HG03103 (cell line): ENCODE measurements at regions not wholly inside any gene's neighbourhood (a gene's known extent, or its start where the extent isn't known, plus 50 kb on each side); places are given as distances from the start of the nearest gene placed in this dataset.
A peak's percentile ranks its signal among the peaks of the same experiment; 100 is the strongest.

Source experiments
- ATAC-seq: cut with Tn5 transposase; IDR thresholded peaks from one replicate; pipeline ENCODE4 v1.9.1; 2021; ENCODE audit warnings: low read depth; ENCODE audit not compliant: unreplicated experiment

- no peak for ATAC-seq
Observed at GRCh38 chr3:31433679-31433992, 99.1 kb upstream of the STT3B start.

- ATAC-seq = no peak
Observed at GRCh38 chr3:31434819-31435218, 97.9 kb upstream of the STT3B start.

- ATAC-seq = no peak
Observed at GRCh38 chr3:31436830-31437229, 95.9 kb upstream of the STT3B start.

GRCh38 chr3:31438742-31439141 lies 94.0 kb upstream of the STT3B start:
- no peak for ATAC-seq

- ATAC-seq = no peak
Observed at GRCh38 chr3:31439890-31440750, 92.6 kb upstream of the STT3B start.

GRCh38 chr3:31440878-31441277 lies 91.8 kb upstream of the STT3B start:
- ATAC-seq = no peak

- ATAC-seq = no peak
Observed at GRCh38 chr3:31442755-31443154, 90.0 kb upstream of the STT3B start.

- ATAC-seq = no peak
Observed at GRCh38 chr3:31444220-31445142, 88.2 kb upstream of the STT3B start.

GRCh38 chr3:31445701-31446100 lies 87.0 kb upstream of the STT3B start:
- no peak for ATAC-seq

- ATAC-seq = peak; percentile 63
Observed at GRCh38 chr3:31448035-31448881, 84.5 kb upstream of the STT3B start.

- ATAC-seq = peak; percentile 38
Observed at GRCh38 chr3:31448882-31449243, 83.9 kb upstream of the STT3B start.

- ATAC-seq = no peak
Observed at GRCh38 chr3:31449318-31449717, 83.4 kb upstream of the STT3B start.

GRCh38 chr3:31450345-31450744 lies 82.4 kb upstream of the STT3B start:
- ATAC-seq = no peak

- ATAC-seq = no peak
Observed at GRCh38 chr3:31452495-31453106, 80.1 kb upstream of the STT3B start.

- ATAC-seq = no peak
Observed at GRCh38 chr3:31453430-31453829, 79.3 kb upstream of the STT3B start.

- no peak for ATAC-seq
Observed at GRCh38 chr3:31455524-31455923, 77.2 kb upstream of the STT3B start.

- ATAC-seq = no peak
Observed at GRCh38 chr3:31456373-31456772, 76.4 kb upstream of the STT3B start.

GRCh38 chr3:31461426-31461825 lies 71.3 kb upstream of the STT3B start:
- no peak for ATAC-seq

GRCh38 chr3:31462050-31462569 lies 70.6 kb upstream of the STT3B start:
- peak; percentile 85 for ATAC-seq

- no peak for ATAC-seq
Observed at GRCh38 chr3:31465999-31466398, 66.7 kb upstream of the STT3B start.
